Body of pancreas (tissue), 4 donors: ENCODE measurements at regions not wholly inside any gene's neighbourhood (a gene's known extent, or its start where the extent isn't known, plus 50 kb on each side); places are given as distances from the start of the nearest gene placed in this dataset.

Source experiments
- ATAC-seq: fragments of 150-250 bp; one replicate; pipeline ENCODE4 v1.9.1; 2016
- DNase-seq, 4 donors: peaks; one replicate each; pipeline ENCODE4 v3.0.0-alpha.2; 2019
- H3K27ac ChIP-seq, 4 donors: fragments of 200-600 bp; sonication (generic); 1 replicate in 3 of 4; 2 replicates in 1 of 4; pipeline versions ENCODE4 v1.5.1 to v1.6.1; 2016 to 2019; ENCODE audit warnings: mild to moderate bottlenecking in 1 of 4, mixed read lengths in 1 of 4, moderate library complexity in 1 of 4
- H3K27me3 ChIP-seq, 2 donors: fragments of 200-600 bp; sonication (generic); one replicate each; pipeline ENCODE4 v1.6.0; 2016; ENCODE audit warnings: mild to moderate bottlenecking in 1 of 2
- H3K36me3 ChIP-seq, 2 donors: fragments of 200-600 bp; sonication (generic); replicated peaks in 1 of 2; 2 replicates each; pipeline ENCODE4 v1.5.1; 2016; ENCODE audit warnings: low read depth in 2 of 2; ENCODE audit not compliant: insufficient read depth in 1 of 2
- H3K4me1 ChIP-seq: fragments of 200-600 bp; sonication (generic); one replicate; pipeline ENCODE4 v1.6.0; 2016
- H3K4me3 ChIP-seq, 2 donors: fragments of 200-600 bp; sonication (generic); 1 replicate in 1 of 2; 2 replicates in 1 of 2; pipeline ENCODE4 v1.5.1; 2016 to 2019
- H3K9me3 ChIP-seq, 3 donors: fragments of 200-600 bp; sonication (generic); 1 replicate in 2 of 3; 2 replicates in 1 of 3; pipeline ENCODE4 v1.5.1; 2016
- POLR2A ChIP-seq, 3 donors: fragments of 450-650 bp; IDR thresholded peaks; one replicate each; pipeline ENCODE4 v1.6.1; 2016; ENCODE audit warnings: antibody characterized with exemption in 3 of 3, mild to moderate bottlenecking in 2 of 3
- WGBS, 2 donors: methylation state at CpG; one replicate each; pipeline ENCODE4 v1.1.5; 2017; 5-methylcytosine and 5-hydroxymethylcytosine counted together
- intact Hi-C: fragments of 100-400 bp; cut with DNase I; formaldehyde crosslinking; loops from one replicate; pipeline ENCODE4 v1.15.1; 2023
- TF ChIP-seq, protein P1 (sequence below), 7 experiments: fragments of 450-650 bp in 4 of 7; fragments of 200-600 bp in 3 of 7; sonication (generic) in 3 of 7; IDR thresholded peaks; one replicate each; pipeline ENCODE4 v1.5.1; 2016 to 2019; ENCODE audit warnings: antibody characterized with exemption in 7 of 7

DNA sequence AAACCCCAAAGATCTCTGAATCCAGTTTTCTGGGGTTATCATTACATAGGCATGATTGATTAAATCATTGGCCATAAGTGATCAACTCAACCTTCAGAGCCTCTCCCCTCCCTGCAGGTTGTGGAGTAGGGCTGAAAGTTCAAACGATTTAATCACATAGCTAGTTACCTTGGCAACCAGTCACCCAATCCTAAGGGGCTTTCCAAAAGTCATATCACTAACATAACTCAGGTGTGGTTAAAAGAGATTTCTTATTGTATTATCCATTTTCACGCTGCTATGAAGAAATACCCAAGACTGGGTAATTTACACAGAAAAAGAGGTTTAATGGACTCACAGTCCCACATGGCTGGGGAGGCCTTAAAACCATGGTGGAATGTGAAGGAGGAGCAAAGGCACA lies 935.1 kb upstream of the SLC35B3 start:
- Histone ChIP-seq H3K27me3 (no peaks in the 10 kb centered on the region), H3K4me3 (no peak overlapping the region), H3K4me1 (no peaks in the 10 kb centered on the region), H3K36me3 (no peaks in the 10 kb centered on the region), H3K9me3 (no peaks in the 10 kb centered on the region), H3K27ac (no peak overlapping the region)
- 41 to 56% methylated on average over 2 of the region's 2 CpGs for WGBS, 2 donors
- TF ChIP-seq POLR2A (IDR thresholded peaks at IDR 0.05), result no peak
- TF ChIP-seq, protein P1, sequence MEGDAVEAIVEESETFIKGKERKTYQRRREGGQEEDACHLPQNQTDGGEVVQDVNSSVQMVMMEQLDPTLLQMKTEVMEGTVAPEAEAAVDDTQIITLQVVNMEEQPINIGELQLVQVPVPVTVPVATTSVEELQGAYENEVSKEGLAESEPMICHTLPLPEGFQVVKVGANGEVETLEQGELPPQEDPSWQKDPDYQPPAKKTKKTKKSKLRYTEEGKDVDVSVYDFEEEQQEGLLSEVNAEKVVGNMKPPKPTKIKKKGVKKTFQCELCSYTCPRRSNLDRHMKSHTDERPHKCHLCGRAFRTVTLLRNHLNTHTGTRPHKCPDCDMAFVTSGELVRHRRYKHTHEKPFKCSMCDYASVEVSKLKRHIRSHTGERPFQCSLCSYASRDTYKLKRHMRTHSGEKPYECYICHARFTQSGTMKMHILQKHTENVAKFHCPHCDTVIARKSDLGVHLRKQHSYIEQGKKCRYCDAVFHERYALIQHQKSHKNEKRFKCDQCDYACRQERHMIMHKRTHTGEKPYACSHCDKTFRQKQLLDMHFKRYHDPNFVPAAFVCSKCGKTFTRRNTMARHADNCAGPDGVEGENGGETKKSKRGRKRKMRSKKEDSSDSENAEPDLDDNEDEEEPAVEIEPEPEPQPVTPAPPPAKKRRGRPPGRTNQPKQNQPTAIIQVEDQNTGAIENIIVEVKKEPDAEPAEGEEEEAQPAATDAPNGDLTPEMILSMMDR (IDR thresholded peaks at IDR 0.05), result no peak
- DNase-seq, result no peak
- ATAC-seq, result no peak
- intact Hi-C loops, result no loop called here

DNA sequence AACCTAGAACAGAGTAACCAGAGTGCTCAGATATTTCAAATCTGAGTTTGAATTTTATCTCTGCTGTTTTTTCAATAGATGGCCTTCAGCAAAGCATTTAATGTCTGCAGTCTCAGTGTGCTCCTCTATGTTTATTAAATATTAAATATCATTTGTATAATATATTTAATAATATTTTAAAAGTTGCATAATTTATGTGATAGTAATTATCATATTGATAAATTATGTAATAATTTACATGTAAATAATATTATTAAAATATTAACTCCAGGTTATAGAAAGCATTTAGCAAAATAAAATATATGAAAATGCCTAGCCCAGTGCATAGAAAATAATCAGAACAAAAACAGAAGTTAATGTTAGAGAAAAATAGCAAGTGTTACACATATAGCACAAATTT lies 930.0 kb upstream of the SLC35B3 start:
- Histone ChIP-seq H3K27ac (no peak overlapping the region), H3K9me3 (no peaks in the 10 kb centered on the region), H3K4me1 (no peaks in the 10 kb centered on the region), H3K27me3 (no peaks in the 10 kb centered on the region), H3K4me3 (no peak overlapping the region), H3K36me3 (no peaks in the 10 kb centered on the region)
- DNase-seq (no peak), ATAC-seq (no peak)
- TF ChIP-seq, protein P1 (IDR thresholded peaks at IDR 0.05), result no peak
- no peak for TF ChIP-seq POLR2A (IDR thresholded peaks at IDR 0.05)
- intact Hi-C loops, result no loop called here

DNA sequence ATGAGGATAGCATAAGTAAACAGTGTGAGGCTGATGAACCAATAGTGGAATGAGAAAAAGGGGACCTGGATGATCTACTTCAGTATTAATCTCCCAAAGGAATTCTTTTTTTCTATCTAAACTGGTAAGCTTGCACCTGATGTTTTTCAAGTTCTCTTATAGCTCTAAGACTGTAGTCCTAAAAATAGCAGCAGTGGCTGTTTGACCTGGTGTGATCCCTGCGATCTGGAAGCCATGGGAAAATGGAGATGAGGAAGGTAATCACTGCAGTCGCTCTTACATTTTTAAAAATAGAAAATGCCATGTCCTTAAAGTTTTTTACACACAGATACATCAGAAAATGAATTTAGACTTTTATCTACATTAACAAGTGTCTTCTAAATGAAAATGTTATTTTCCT lies 926.4 kb upstream of the SLC35B3 start:
- Histone ChIP-seq H3K36me3 (no peaks in the 10 kb centered on the region), H3K27me3 (no peaks in the 10 kb centered on the region), H3K4me3 (no peak overlapping the region), H3K9me3 (no peaks in the 10 kb centered on the region), H3K4me1 (no peaks in the 10 kb centered on the region), H3K27ac (no peak overlapping the region)
- intact Hi-C loops, result no loop called here
- TF ChIP-seq, protein P1 (IDR thresholded peaks at IDR 0.05), result no peak
- TF ChIP-seq POLR2A (IDR thresholded peaks at IDR 0.05), result no peak
- ATAC-seq, result no peak
- DNase-seq, result no peak
- WGBS, 2 donors, result 29 to 37% methylated on average over 2 of the region's 2 CpGs

DNA sequence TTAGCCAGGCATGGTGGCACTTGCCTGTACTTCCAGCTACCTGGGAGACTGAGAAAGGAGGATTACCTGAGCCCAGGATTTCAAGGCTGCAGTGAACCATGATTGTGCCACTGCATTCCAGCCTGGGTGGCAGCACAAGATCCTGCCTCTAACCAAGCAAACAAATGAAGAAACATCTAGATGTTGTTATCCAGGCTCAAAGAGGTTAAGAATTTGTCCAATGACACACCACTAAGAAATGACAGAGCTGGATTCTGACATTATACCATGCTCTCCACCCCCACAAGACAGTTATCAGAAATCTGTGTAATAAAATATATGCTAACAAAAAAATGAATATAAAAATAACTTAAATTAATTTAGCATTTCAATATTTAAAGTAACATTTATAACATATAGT lies 925.5 kb upstream of the SLC35B3 start:
- DNase-seq (no peak), ATAC-seq (no peak)
- Histone ChIP-seq H3K27me3 (no peaks in the 10 kb centered on the region), H3K4me3 (no peak overlapping the region), H3K36me3 (no peaks in the 10 kb centered on the region), H3K27ac (no peak overlapping the region), H3K9me3 (no peaks in the 10 kb centered on the region), H3K4me1 (no peaks in the 10 kb centered on the region)
- TF ChIP-seq POLR2A (IDR thresholded peaks at IDR 0.05), result no peak
- TF ChIP-seq, protein P1 (IDR thresholded peaks at IDR 0.05), result no peak
- intact Hi-C loops, result no loop called here

DNA sequence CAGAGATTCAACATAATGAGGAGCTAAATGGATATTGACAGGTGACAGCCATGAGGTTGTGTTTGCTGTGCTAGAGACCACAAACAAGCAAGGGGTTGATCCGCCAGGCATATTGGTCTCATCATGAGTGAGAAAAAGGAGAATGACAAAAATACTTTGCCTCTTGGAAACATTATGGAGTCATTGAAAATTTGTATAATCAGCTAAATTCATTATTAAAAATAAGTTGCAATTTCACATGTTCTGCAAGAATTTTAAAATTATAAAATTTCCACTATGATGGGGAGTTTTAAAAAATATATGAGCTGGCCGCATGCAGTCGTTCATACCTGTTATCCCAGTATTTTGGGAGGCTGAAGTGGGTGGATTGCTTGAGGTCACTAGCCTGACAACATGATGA lies 912.3 kb upstream of the SLC35B3 start:
- 63 to 70% methylated on average over 3 of the region's 3 CpGs for WGBS, 2 donors
- no peaks in the 10 kb centered on the region for H3K36me3 ChIP-seq

More for the DNA sequence above, 912.3 kb upstream of the SLC35B3 start:
- intact Hi-C loops, result no loop called here
- H3K9me3 ChIP-seq, result no peaks in the 10 kb centered on the region
- no peak for TF ChIP-seq POLR2A (IDR thresholded peaks at IDR 0.05)
- TF ChIP-seq, protein P1 (IDR thresholded peaks at IDR 0.05), result no peak
- no peak for ATAC-seq
- no peak overlapping the region for H3K4me3 ChIP-seq
- H3K27ac ChIP-seq, result no peak overlapping the region
- no peaks in the 10 kb centered on the region for H3K4me1 ChIP-seq
- H3K27me3 ChIP-seq, result no peaks in the 10 kb centered on the region
- DNase-seq, result no peak
